Esophagus (tissue), 2 donors: ENCODE measurements at regions not wholly inside any gene's neighbourhood (a gene's known extent, or its start where the extent isn't known, plus 50 kb on each side); places are given as distances from the start of the nearest gene placed in this dataset.

Source experiments
- H3K27ac ChIP-seq, 2 donors: one replicate each; pipeline ENCODE4 v1.5.1; 2013; ENCODE audit warnings: low read depth in 2 of 2, mild to moderate bottlenecking in 2 of 2, inconsistent platforms in 1 of 2, low read length in 1 of 2, moderate library complexity in 1 of 2
- H3K27me3 ChIP-seq, 2 donors: one replicate each; pipeline ENCODE4 v1.6.1; 2013; ENCODE audit warnings: low read length in 2 of 2, control low read depth in 1 of 2, mild to moderate bottlenecking in 1 of 2; ENCODE audit not compliant: insufficient read depth in 2 of 2, control insufficient read depth in 1 of 2
- H3K36me3 ChIP-seq, 2 donors: one replicate each; pipeline ENCODE4 v1.6.1; 2013; ENCODE audit warnings: low read length in 1 of 2; ENCODE audit not compliant: control insufficient read depth in 2 of 2, insufficient read depth in 2 of 2
- H3K4me1 ChIP-seq, 2 donors: one replicate each; pipeline ENCODE4 v1.6.1; 2013; ENCODE audit warnings: low read length in 1 of 2; ENCODE audit not compliant: control insufficient read depth in 2 of 2, insufficient read depth in 2 of 2
- H3K4me3 ChIP-seq, 2 donors: one replicate each; pipeline ENCODE4 v1.5.1; 2013; ENCODE audit warnings: low read length in 2 of 2, mild to moderate bottlenecking in 2 of 2, low read depth in 1 of 2, moderate library complexity in 1 of 2
- H3K9me3 ChIP-seq, 2 donors: one replicate each; pipeline ENCODE4 v1.6.1; 2013; ENCODE audit warnings: mild to moderate bottlenecking in 2 of 2, low read depth in 1 of 2, low read length in 1 of 2, moderate library complexity in 1 of 2; ENCODE audit not compliant: control insufficient read depth in 2 of 2, insufficient read depth in 1 of 2
- WGBS, 2 donors: extraction: QIAGEN DNeasy Blood & Tissue Kit; methylation state at CpG; one replicate each; pipeline ENCODE4 v1.1.7; 2013; 5-methylcytosine and 5-hydroxymethylcytosine counted together
- donor health status: healthy with polysubstance abuse.
- donor health status: Bipolar disorder and iron deficiency.

- Histone ChIP-seq H3K4me1 (no peaks in the 10 kb centered on the region), H3K27ac (no peak overlapping the region), H3K9me3 (no peaks in the 10 kb centered on the region), H3K27me3 (no peaks in the 10 kb centered on the region), H3K36me3 (no peaks in the 10 kb centered on the region), H3K4me3 (no peak overlapping the region)
- WGBS, 2 donors: 86 to 87% methylated on average over 2 of the region's 2 CpGs
These were observed 114.1 kb downstream of the C1orf94 start for GRCh38 chr1:34290831-34291230.

GRCh38 chr1:34292472-34292871 lies 115.8 kb downstream of the C1orf94 start:
- no peaks in the 10 kb centered on the region for H3K4me1 ChIP-seq
- no peak overlapping the region for H3K27ac ChIP-seq
- no peaks in the 10 kb centered on the region for H3K36me3 ChIP-seq
- peaks cover 0 to 1% of the 10 kb centered on the region in 2 donors for H3K27me3 ChIP-seq
- no peak overlapping the region for H3K4me3 ChIP-seq
- WGBS, 2 donors: 56 to 61% methylated on average over 2 of the region's 2 CpGs
- no peaks in the 10 kb centered on the region for H3K9me3 ChIP-seq

- no peaks in the 10 kb centered on the region for H3K4me1 ChIP-seq
- H3K36me3 ChIP-seq: no peaks in the 10 kb centered on the region
- no peak overlapping the region for H3K27ac ChIP-seq
- H3K27me3 ChIP-seq: peaks cover 0 to 2% of the 10 kb centered on the region in 2 donors
- no peaks in the 10 kb centered on the region for H3K9me3 ChIP-seq
- 60 to 72% methylated on average over 6 of the region's 6 CpGs for WGBS, 2 donors
- no peak overlapping the region for H3K4me3 ChIP-seq
These were observed 119.4 kb downstream of the C1orf94 start for GRCh38 chr1:34296059-34296458.

GRCh38 chr1:34302798-34303197 lies 126.1 kb downstream of the C1orf94 start:
- Histone ChIP-seq H3K36me3 (no peaks in the 10 kb centered on the region), H3K27me3 (no peaks in the 10 kb centered on the region), H3K27ac (no peak overlapping the region), H3K4me1 (no peaks in the 10 kb centered on the region), H3K9me3 (no peaks in the 10 kb centered on the region), H3K4me3 (no peak overlapping the region)
- 96 to 100% methylated on average over 1 of the region's 1 CpG for WGBS, 2 donors

GRCh38 chr1:34303218-34303617 lies 126.5 kb downstream of the C1orf94 start:
- Histone ChIP-seq H3K36me3 (no peaks in the 10 kb centered on the region), H3K27ac (no peak overlapping the region), H3K4me1 (no peaks in the 10 kb centered on the region), H3K27me3 (no peaks in the 10 kb centered on the region), H3K9me3 (no peaks in the 10 kb centered on the region), H3K4me3 (no peak overlapping the region)

GRCh38 chr1:34306568-34306967 lies 129.9 kb downstream of the C1orf94 start:
- H3K27ac ChIP-seq: no peak overlapping the region
- no peaks in the 10 kb centered on the region for H3K9me3 ChIP-seq
- H3K36me3 ChIP-seq: no peaks in the 10 kb centered on the region
- H3K4me3 ChIP-seq: no peak overlapping the region
- no peaks in the 10 kb centered on the region for H3K4me1 ChIP-seq
- 56 to 63% methylated on average over 2 of the region's 2 CpGs for WGBS, 2 donors
- H3K27me3 ChIP-seq: no peaks in the 10 kb centered on the region

GRCh38 chr1:34312359-34312758 lies 135.7 kb downstream of the C1orf94 start:
- Histone ChIP-seq H3K27me3 (peaks cover 0 to 2% of the 10 kb centered on the region in 2 donors), H3K36me3 (no peaks in the 10 kb centered on the region), H3K4me3 (no peak overlapping the region), H3K9me3 (peaks cover 0 to 7% of the 10 kb centered on the region in 2 donors), H3K4me1 (no peaks in the 10 kb centered on the region), H3K27ac (no peak overlapping the region)
- WGBS, 2 donors: 42 to 45% methylated on average over 1 of the region's 1 CpG

GRCh38 chr1:34315974-34316373 lies 139.3 kb downstream of the C1orf94 start:
- Histone ChIP-seq H3K27me3 (peaks cover 0 to 2% of the 10 kb centered on the region in 2 donors), H3K4me1 (no peaks in the 10 kb centered on the region), H3K9me3 (peaks cover 0 to 7% of the 10 kb centered on the region in 2 donors), H3K27ac (no peak overlapping the region), H3K36me3 (no peaks in the 10 kb centered on the region), H3K4me3 (no peak overlapping the region)
- 54 to 74% methylated on average over 1 of the region's 1 CpG for WGBS, 2 donors

- no peaks in the 10 kb centered on the region for H3K36me3 ChIP-seq
- peaks cover 0 to 7% of the 10 kb centered on the region in 2 donors for H3K9me3 ChIP-seq
These were observed 140.1 kb downstream of the C1orf94 start for GRCh38 chr1:34316773-34317172.

GRCh38 chr1:34319218-34319617 lies 142.5 kb downstream of the C1orf94 start:
- H3K27ac ChIP-seq: no peak overlapping the region
- 68 to 70% methylated on average over 4 of the region's 4 CpGs for WGBS, 2 donors
- H3K27me3 ChIP-seq: peaks cover 0 to 2% of the 10 kb centered on the region in 2 donors

More at GRCh38 chr1:34316773-34317172, 140.1 kb downstream of the C1orf94 start:
- peaks cover 0 to 2% of the 10 kb centered on the region in 2 donors for H3K27me3 ChIP-seq
- no peaks in the 10 kb centered on the region for H3K4me1 ChIP-seq
- H3K4me3 ChIP-seq: no peak overlapping the region
- no peak overlapping the region for H3K27ac ChIP-seq

More at GRCh38 chr1:34319218-34319617, 142.5 kb downstream of the C1orf94 start:
- Histone ChIP-seq H3K9me3 (peaks cover 0 to 7% of the 10 kb centered on the region in 2 donors), H3K4me1 (no peaks in the 10 kb centered on the region), H3K36me3 (no peaks in the 10 kb centered on the region), H3K4me3 (no peak overlapping the region)
